ENCODE measurements at regions not wholly inside any gene's neighbourhood (a gene's known extent, or its start where the extent isn't known, plus 50 kb on each side); places are given as distances from the start of the nearest gene placed in this dataset.
"Not testable (repeated sequence)": the region's sequence is repeated elsewhere in the genome, so short reads cannot be mapped to it uniquely, and the experiment has no call there.

DNA sequence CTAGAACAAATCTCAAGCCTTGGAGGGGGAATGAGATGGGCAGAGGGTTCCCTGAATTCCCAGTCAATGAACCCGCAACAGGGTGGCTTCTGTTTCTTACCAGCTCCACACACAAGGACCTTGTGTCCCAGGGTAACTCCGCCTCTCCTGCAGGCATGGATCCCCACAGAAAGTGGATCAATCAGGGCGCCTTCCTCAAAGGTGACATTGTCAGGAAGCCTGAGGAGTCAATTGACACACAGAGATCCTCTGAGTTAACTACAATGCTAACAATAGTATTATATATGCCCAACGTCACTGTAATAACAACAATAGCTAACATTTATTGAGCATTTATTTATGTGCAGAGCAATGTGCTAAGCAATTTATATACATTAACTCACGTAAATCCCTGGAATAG lies 98.8 kb downstream of the TRIM69 start:
- H3K36me3 ChIP-seq; DNase-seq; H3K4me1 ChIP-seq; ATAC-seq; H3K27ac ChIP-seq; H3K27me3 ChIP-seq (ENCODE audit: low read depth); H3K9me3 ChIP-seq; intact Hi-C loops (cut with DNase I); H3K4me3 ChIP-seq: not testable (repeated sequence)

DNA sequence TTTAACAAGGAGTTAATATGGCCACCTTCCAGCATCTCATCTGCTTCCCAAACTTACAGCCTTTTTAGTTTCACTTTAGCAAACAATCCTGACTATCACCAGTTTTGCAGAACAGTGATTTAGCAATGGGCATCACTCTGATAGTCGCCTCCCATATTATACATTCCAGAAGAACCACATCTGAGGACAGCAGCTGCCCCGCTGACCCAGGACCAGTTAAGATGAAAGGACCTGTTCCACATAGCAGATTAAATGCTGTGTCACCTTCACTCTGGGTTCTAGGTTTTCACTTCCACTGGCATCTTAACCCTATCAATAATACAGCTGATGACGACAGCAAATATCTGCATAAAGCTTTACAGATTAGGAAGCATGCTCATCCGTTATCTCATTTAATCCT lies 99.8 kb downstream of the TRIM69 start:
- ATAC-seq: no peak
- Histone ChIP-seq H3K27me3 (ENCODE audit: low read depth) (no peaks in the 10 kb centered on the region), H3K4me3 (no peak overlapping the region), H3K9me3 (no peaks in the 10 kb centered on the region), H3K36me3 (no peaks in the 10 kb centered on the region), H3K4me1 (no peaks in the 10 kb centered on the region), H3K27ac (no peak overlapping the region)
- DNase-seq: no peak
- TF ChIP-seq, protein P1, sequence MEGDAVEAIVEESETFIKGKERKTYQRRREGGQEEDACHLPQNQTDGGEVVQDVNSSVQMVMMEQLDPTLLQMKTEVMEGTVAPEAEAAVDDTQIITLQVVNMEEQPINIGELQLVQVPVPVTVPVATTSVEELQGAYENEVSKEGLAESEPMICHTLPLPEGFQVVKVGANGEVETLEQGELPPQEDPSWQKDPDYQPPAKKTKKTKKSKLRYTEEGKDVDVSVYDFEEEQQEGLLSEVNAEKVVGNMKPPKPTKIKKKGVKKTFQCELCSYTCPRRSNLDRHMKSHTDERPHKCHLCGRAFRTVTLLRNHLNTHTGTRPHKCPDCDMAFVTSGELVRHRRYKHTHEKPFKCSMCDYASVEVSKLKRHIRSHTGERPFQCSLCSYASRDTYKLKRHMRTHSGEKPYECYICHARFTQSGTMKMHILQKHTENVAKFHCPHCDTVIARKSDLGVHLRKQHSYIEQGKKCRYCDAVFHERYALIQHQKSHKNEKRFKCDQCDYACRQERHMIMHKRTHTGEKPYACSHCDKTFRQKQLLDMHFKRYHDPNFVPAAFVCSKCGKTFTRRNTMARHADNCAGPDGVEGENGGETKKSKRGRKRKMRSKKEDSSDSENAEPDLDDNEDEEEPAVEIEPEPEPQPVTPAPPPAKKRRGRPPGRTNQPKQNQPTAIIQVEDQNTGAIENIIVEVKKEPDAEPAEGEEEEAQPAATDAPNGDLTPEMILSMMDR (IDR thresholded peaks at IDR 0.05): no peak
- intact Hi-C loops (cut with DNase I): no loop called here

DNA sequence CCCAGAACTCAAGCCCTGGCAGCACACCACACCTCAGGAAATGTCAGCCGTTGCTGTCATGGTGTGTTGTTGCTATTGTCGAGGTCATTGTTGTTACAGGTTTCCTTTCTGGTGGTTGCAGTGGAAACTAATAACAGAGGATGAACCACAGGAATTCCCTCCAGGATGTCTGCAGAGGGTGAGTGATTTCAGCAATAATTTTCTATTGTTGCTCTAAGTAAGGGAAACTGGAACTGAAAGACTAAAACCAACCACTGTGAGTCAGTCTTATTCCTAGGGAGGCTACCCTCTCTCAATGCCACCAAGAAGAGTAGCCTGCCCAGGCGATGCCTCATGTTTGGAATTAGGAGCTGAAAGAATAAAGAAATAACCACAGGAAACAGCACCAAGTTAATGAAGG lies 102.6 kb downstream of the TRIM69 start:
- H3K36me3 ChIP-seq; H3K4me3 ChIP-seq; H3K9me3 ChIP-seq; H3K27ac ChIP-seq; H3K27me3 ChIP-seq (ENCODE audit: low read depth); H3K4me1 ChIP-seq; DNase-seq; intact Hi-C loops (cut with DNase I); ATAC-seq: not testable (repeated sequence)

DNA sequence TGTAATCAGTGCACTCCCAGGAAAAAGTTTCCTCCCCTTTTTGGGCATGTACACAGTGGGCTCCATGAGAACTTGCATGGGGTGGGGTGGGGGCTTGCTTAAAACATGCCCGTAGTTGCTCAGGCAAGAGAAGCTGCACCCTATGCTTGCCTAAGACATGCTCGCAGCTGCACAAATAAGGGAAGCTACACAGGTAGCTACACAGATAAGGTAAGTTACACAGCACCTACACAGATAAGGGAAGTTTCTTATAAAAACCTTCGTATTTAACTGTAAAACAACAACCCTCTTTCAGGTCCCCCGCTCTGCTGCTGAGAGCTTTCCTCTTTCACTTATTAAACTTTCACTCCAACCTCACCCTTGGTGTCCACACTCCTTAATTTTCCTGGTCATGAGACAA lies 105.4 kb downstream of the TRIM69 start:
- H3K27ac ChIP-seq; H3K27me3 ChIP-seq (ENCODE audit: low read depth); H3K9me3 ChIP-seq; intact Hi-C loops (cut with DNase I); ATAC-seq; H3K36me3 ChIP-seq; DNase-seq; H3K4me3 ChIP-seq; H3K4me1 ChIP-seq: not testable (repeated sequence)

DNA sequence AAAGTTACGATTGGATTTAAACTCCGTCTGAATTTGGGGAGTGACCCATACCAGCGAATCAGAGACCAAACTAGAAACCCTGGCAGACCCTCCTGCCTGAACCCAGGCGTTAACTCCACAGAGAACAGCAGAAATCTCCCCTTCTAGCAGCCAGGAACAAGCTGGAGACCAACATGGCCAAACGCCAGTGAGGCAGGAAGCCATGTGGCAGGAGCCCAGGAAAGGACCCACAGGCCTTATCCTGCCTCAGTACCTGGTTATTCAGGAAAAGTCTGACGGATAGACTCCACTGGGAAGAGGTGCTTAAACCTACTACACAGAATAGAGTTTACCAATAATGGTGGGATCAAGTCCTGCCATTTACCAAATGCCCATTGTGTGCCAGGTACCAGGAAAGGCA lies 106.6 kb downstream of the TRIM69 start:
- H3K4me1 ChIP-seq; H3K9me3 ChIP-seq; DNase-seq; H3K27ac ChIP-seq; H3K4me3 ChIP-seq; H3K36me3 ChIP-seq; ATAC-seq; intact Hi-C loops (cut with DNase I); H3K27me3 ChIP-seq (ENCODE audit: low read depth): not testable (repeated sequence)

DNA sequence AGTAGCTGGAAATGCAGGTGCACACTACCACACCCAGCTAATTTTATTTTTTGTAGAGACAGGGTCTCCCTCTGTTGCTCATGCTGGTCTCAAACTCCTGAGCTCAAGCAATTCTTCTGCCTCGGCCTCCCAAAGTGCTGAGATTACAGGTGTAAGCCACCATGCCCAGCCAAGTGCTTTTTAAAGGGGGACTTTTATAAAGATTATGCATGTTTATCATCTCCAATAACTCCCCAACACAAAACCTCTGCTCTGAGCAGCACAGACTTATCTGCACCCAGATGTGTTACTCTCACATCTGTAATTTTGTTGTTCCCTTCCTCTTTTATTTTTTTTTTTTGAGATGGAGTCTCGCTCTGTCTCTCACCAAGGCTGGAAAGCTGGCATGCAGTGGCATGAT lies 108.6 kb downstream of the TRIM69 start:
- H3K9me3 ChIP-seq; H3K27me3 ChIP-seq (ENCODE audit: low read depth); ATAC-seq; H3K4me1 ChIP-seq; H3K4me3 ChIP-seq; H3K36me3 ChIP-seq; intact Hi-C loops (cut with DNase I); DNase-seq; H3K27ac ChIP-seq: not testable (repeated sequence)

DNA sequence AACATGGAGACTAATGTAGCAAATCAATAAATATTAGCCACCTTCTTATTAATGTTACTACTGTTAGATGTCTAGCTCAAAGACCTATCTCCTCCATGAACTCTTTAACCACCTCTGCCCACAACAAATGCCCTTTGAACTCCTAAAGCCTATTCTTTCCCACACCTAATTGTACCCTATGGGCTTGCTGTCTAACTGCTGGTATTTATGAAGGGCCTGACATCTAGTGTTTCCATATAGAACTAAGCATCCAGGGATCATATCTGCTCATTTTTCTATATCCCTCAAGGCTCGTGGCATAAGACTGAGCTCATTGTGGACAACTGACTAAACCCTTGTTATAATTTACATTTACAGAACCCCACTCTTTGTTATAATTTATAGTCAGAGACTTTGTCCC lies 109.8 kb downstream of the TRIM69 start:
- intact Hi-C loops (cut with DNase I); H3K4me1 ChIP-seq; H3K9me3 ChIP-seq: not testable (repeated sequence)

DNA sequence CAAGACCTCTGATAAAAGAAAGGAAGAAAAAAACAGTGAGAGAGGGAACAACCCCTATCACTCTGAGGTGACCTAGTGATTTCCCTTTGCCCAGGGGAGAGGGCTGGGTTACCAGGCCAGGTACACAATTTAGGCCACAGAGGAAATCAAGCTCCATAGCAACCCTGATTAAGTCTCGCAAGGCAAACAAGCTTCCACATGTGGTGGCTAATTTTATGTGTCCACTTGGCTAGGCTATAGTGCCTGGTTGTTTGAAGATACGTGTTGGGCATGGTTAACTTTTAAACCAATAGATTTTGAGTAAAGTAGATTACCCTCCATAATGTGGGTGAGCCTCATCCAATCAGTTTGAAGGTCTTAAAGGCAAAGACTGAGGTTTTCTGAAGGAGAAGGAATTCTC lies 108.9 kb upstream of the TERB2 start:
- H3K9me3 ChIP-seq; H3K27ac ChIP-seq; H3K27me3 ChIP-seq (ENCODE audit: low read depth); H3K36me3 ChIP-seq; H3K4me3 ChIP-seq; DNase-seq; H3K4me1 ChIP-seq; ATAC-seq; intact Hi-C loops (cut with DNase I): not testable (repeated sequence)

More for the DNA sequence above, 109.8 kb downstream of the TRIM69 start:
- ATAC-seq; H3K36me3 ChIP-seq; DNase-seq; H3K27me3 ChIP-seq (ENCODE audit: low read depth); H3K4me3 ChIP-seq; H3K27ac ChIP-seq: not testable (repeated sequence)

DNA sequence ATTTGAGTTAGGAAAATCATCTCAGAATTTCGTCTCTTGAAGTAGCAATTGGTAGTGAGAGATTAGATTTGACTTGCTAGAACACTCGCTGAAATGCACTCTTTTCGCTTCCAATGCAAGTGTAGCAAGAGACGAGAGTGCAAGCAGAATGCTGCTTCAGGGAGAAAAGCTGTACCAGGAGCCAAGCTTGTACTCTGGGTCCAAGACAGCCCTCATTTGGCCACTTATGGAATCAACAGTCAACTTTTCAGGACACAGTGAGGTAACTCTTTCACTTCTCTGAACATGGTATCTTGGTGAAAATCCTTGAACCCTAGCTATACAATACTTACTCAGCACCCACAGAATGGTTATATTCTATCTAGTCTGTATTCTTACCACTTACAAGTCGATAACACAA lies 107.6 kb upstream of the TERB2 start:
- intact Hi-C loops (cut with DNase I); H3K9me3 ChIP-seq; H3K27me3 ChIP-seq (ENCODE audit: low read depth); H3K4me1 ChIP-seq; H3K4me3 ChIP-seq; DNase-seq; H3K27ac ChIP-seq; ATAC-seq; H3K36me3 ChIP-seq: not testable (repeated sequence)

DNA sequence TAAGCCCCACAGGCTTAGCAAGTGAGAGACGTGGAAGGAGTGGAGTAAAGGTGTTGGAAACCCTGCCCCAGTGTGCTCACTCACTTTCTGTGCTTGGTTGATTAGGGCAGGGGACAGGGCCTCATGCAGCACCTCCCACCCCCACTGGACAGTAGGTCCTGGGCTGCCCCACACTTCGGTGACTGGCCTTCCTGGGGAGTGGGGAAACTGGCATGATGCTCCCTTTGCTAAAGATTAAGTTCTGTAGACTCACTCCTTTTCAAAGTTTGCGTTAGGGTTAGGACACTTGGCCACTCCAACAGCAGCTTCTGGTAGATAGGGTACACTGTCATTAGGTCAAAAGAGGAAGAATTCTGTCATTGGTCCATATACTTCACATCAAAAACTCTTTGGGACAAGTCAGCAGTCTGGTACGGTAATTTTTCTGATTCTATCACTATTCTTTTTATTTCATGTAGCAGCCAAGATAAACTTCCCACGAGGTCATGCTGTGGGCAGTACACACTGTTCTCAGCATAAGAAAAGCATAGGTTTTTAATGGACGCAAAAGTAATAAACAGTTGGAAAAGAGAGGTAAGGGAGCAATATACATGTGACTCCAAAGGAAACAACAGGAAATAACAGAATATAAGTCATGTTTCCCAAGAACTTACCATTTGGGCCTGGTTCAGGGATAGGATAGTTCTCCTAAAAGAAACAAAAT lies 106.6 kb upstream of the TERB2 start:
- not testable (repeated sequence) for DNase-seq

More for the DNA sequence above, 106.6 kb upstream of the TERB2 start:
- H3K9me3 ChIP-seq; H3K36me3 ChIP-seq; H3K27me3 ChIP-seq (ENCODE audit: low read depth); H3K4me3 ChIP-seq; intact Hi-C loops (cut with DNase I); H3K27ac ChIP-seq; ATAC-seq; H3K4me1 ChIP-seq: not testable (repeated sequence)
